Left lung (tissue), 4 donors: ENCODE measurements at regions not wholly inside any gene's neighbourhood (a gene's known extent, or its start where the extent isn't known, plus 50 kb on each side); places are given as distances from the start of the nearest gene placed in this dataset.
A peak's percentile ranks its signal among the peaks of the same experiment; 100 is the strongest.

ENCODE experiments used
- ATAC-seq: fragments of 200-7000 bp; cut with Tn5 transposase; one replicate; pipeline ENCODE4 v1.9.1; 2020; ENCODE audit warnings: moderate library complexity
- DNase-seq, 4 donors: peaks; one replicate each; pipeline ENCODE4 v3.0.0-alpha.2; 2013 to 2020
- H3K27ac ChIP-seq, 2 donors: fragments of 200-600 bp; sonication (generic) in 1 of 2; one replicate each; pipeline versions ENCODE4 v1.5.0 to v1.8.0; 2020 to 2021
- H3K27me3 ChIP-seq, 2 donors: fragments of 200-600 bp; sonication (generic) in 1 of 2; one replicate each; pipeline versions ENCODE4 v1.5.0 to v1.8.0; 2020 to 2021
- H3K36me3 ChIP-seq, 2 donors: fragments of 200-600 bp; sonication (generic) in 1 of 2; one replicate each; pipeline versions ENCODE4 v1.5.0 to v1.8.0; 2020 to 2021
- H3K4me1 ChIP-seq, 2 donors: fragments of 200-600 bp; one replicate each; pipeline ENCODE4 v1.8.0; 2021
- H3K4me3 ChIP-seq, 2 donors: fragments of 200-600 bp; sonication (generic) in 1 of 2; one replicate each; pipeline versions ENCODE4 v1.5.0 to v1.8.0; 2020 to 2021; ENCODE audit warnings: mild to moderate bottlenecking in 1 of 2
- H3K9me3 ChIP-seq, 2 donors: fragments of 200-600 bp; sonication (generic) in 1 of 2; one replicate each; pipeline versions ENCODE4 v1.5.0 to v1.8.0; 2020 to 2021
- intact Hi-C, 2 donors: fragments of 100-400 bp; cut with DNase I; formaldehyde crosslinking; loops; one replicate each; pipeline versions ENCODE4 v1.11.2 to v1.14.2; 2022
- TF ChIP-seq, protein P1 (sequence below), 2 donors: fragments of 200-600 bp; sonication (generic) in 1 of 2; IDR thresholded peaks; one replicate each; pipeline versions ENCODE4 v1.5.0 to v1.8.0; 2021; ENCODE audit warnings: antibody characterized with exemption in 2 of 2
- donor health status: DM: no; HTN: yes; CAD: no.
- donor health status: DM: no; HTN: no; CAD: no.

DNA sequence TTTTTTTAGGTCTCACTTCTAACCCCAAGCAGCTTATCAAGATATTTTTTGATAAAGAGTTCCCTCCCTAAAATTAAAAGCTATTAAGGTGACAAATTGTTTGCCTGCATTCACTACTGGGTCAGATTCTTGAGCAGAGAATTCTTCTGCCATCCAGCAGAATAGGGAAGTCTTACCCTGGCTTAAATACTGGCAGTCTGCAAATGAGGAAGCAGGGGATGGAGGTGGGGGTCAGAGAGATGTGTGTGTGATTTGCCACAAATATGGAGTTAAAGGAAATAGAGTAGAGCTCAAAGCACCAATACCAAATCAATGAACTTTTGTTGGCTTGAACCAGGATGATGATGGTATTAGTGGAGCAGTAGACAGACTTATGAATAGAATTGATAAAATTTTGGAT is 122.2 kb downstream of the ANXA5 start:
- intact Hi-C loops = no loop called here
- H3K9me3 ChIP-seq = no peaks in the 10 kb centered on the region
- DNase-seq (no peak), ATAC-seq (no peak)
- H3K36me3 ChIP-seq = no peaks in the 10 kb centered on the region
- TF ChIP-seq, protein P1, sequence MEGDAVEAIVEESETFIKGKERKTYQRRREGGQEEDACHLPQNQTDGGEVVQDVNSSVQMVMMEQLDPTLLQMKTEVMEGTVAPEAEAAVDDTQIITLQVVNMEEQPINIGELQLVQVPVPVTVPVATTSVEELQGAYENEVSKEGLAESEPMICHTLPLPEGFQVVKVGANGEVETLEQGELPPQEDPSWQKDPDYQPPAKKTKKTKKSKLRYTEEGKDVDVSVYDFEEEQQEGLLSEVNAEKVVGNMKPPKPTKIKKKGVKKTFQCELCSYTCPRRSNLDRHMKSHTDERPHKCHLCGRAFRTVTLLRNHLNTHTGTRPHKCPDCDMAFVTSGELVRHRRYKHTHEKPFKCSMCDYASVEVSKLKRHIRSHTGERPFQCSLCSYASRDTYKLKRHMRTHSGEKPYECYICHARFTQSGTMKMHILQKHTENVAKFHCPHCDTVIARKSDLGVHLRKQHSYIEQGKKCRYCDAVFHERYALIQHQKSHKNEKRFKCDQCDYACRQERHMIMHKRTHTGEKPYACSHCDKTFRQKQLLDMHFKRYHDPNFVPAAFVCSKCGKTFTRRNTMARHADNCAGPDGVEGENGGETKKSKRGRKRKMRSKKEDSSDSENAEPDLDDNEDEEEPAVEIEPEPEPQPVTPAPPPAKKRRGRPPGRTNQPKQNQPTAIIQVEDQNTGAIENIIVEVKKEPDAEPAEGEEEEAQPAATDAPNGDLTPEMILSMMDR (IDR thresholded peaks at IDR 0.05) = no peak
- no peak overlapping the region for H3K27ac ChIP-seq
- H3K4me3 ChIP-seq = no peak overlapping the region
- H3K4me1 ChIP-seq = no peaks in the 10 kb centered on the region
- no peaks in the 10 kb centered on the region for H3K27me3 ChIP-seq

DNA sequence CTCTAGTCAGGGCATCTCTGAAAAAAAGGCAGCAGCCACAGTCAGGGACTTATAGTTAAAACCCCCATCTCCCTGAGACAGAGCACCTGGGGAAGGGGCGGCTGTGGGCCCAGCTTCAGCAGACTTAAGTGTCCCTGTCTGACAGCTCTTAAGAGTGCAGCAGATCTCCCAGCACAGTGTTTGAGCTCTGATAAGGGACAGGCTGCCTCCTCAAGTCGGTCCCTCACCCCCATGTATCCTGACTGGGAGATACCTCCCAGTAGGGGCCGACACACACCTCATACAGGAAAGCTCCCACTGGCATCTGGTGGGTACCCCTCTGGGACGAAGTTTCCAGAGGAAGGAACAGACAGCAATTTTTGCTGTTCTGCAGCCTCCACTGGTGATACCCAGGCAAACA is 129.0 kb downstream of the ANXA5 start:
- H3K36me3 ChIP-seq = no peaks in the 10 kb centered on the region
- ATAC-seq = no peak
- no peak overlapping the region for H3K4me3 ChIP-seq
- no peak for DNase-seq
- no peaks in the 10 kb centered on the region for H3K4me1 ChIP-seq
- intact Hi-C loops = no loop called here
- no peaks in the 10 kb centered on the region for H3K9me3 ChIP-seq
- H3K27me3 ChIP-seq = no peaks in the 10 kb centered on the region
- TF ChIP-seq, protein P1 (IDR thresholded peaks at IDR 0.05) = no peak
- no peak overlapping the region for H3K27ac ChIP-seq

DNA sequence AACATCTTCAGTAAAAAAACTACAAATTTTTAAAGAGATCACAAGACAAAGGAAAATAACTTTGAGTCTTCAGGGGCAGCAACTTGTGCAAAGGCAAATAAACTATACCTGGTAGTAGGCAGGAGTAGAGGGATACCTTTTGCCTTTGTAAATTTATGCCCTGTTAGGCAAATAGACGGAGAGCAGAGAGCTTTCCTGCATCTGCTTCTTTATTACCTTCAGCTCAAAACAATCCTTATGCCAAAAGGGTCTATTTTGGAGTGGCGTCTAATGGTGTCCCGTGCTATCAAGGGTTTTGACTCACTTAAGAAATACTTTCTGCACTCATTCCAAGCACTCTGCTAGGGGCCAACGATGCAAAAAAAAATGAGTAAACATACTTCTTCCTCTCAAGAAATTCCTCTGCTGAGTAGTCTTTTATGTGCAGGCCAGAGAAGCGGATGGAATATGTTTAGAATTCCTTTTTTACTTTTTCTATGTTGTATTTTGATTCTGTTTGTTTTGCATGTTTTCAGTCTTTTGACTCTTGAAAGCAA is 131.9 kb downstream of the ANXA5 start:
- peak overlapping the region in 1 of 2 donors; percentile 28 for H3K27ac ChIP-seq
- H3K36me3 ChIP-seq = no peaks in the 10 kb centered on the region
- H3K4me1 ChIP-seq = no peaks in the 10 kb centered on the region
- no peaks in the 10 kb centered on the region for H3K9me3 ChIP-seq
- DNase-seq = peak in 2 of 4 donors; percentile 21 to 29
- intact Hi-C loops = no loop called here
- no peak overlapping the region for H3K4me3 ChIP-seq
- TF ChIP-seq, protein P1 (IDR thresholded peaks at IDR 0.05) = no peak
- no peaks in the 10 kb centered on the region for H3K27me3 ChIP-seq
- peak; percentile 86 for ATAC-seq

DNA sequence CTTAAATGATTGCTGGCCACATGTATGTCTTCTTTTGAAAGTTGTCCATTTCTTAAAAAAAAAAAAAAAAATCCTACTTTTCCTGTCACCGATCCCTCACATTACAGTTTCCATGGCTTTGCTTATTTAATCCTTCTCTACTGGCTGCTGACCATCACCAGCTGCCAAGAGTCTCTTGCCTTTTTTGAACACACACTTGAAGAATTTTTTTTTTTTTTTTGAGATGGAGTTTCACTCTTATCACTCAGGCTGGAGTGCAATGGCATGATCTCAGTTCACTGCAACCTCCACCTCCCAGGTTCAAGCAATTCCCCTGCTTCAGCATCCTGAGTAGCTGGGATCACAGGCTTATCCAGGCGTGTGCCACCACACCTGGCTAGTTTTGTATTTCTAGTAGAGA is 134.0 kb downstream of the ANXA5 start:
- peak in 1 of 4 donors; percentile 32 for DNase-seq
- peak; percentile 75 for ATAC-seq
- TF ChIP-seq, protein P1 (IDR thresholded peaks at IDR 0.05) = no peak
- Histone ChIP-seq H3K36me3 (no peaks in the 10 kb centered on the region), H3K27ac (no peak overlapping the region), H3K9me3 (no peaks in the 10 kb centered on the region), H3K4me1 (no peaks in the 10 kb centered on the region), H3K27me3 (no peaks in the 10 kb centered on the region), H3K4me3 (no peak overlapping the region)
- intact Hi-C loops = no loop called here

DNA sequence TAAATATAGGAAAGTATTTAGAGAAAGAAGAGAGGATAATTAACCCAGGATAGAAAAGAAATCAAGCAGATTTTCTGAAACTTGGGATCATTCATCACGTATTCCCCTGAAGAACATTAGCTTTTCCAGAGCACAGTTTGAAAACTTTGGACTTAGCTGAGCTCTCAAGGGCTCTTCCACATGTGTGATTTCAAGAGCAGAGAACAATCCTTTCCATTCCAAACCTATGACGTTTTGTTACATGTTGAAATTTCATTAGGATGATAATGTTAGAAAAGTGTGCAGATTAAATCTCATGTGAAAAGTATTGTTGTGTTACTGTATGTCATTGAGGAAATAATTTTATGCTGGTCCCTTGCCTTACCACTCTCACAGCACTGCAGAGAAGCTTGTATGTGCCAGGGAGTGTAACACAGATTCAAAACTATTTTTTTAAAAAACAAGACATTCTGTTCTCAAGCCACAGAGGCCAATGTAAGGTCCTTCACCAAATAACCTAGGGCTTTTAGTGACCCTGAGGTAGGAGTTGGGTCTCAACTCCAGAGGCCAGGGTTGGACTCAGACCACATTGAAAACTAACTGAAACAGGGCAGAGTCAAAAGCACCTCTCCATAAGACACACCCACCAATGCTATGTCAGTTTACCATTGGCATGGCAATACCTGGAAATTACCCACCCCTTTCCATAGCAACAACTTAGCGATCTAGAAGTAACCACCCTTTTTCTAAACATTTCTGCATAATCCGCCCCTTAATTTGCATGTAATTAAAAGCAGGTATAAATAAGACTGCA is 141.3 kb downstream of the ANXA5 start:
- DNase-seq (peak in 1 of 4 donors; percentile 21), ATAC-seq (peak; percentile 78)
- Histone ChIP-seq H3K9me3 (no peaks in the 10 kb centered on the region), H3K27ac (peak overlapping the region; percentile 6 to 56), H3K36me3 (no peaks in the 10 kb centered on the region), H3K4me1 (peaks cover 0 to 4% of the 10 kb centered on the region in 2 donors), H3K4me3 (no peak overlapping the region), H3K27me3 (no peaks in the 10 kb centered on the region)
- intact Hi-C loops = no loop called here
- TF ChIP-seq, protein P1 (IDR thresholded peaks at IDR 0.05) = no peak
